ENCODE measurements at regions not wholly inside any gene's neighbourhood (a gene's known extent, or its start where the extent isn't known, plus 50 kb on each side); places are given as distances from the start of the nearest gene placed in this dataset.

DNA sequence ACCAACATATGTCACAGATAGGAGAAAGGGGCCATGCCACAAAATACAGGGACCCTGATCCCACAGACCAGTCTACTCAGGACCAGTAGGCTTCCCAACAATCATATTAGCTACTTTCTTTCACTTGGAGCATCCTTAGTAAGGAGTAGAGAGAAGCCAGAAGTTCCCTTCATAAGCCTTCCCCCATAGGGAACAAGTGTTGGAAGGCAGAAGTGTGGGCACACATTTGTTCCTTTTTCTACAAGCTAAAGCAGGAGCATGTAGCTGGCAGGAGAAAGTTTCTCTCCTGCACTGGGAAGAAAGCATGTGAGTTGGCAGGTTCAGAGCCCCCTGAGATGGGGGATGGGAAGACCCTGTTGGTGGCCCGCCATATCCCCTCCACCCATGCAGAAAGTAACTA is 165.4 kb downstream of the KCTD12 start:
- H3K4me3 Mint-ChIP-seq, result no peak overlapping the region
- TF ChIP-seq, protein P1, sequence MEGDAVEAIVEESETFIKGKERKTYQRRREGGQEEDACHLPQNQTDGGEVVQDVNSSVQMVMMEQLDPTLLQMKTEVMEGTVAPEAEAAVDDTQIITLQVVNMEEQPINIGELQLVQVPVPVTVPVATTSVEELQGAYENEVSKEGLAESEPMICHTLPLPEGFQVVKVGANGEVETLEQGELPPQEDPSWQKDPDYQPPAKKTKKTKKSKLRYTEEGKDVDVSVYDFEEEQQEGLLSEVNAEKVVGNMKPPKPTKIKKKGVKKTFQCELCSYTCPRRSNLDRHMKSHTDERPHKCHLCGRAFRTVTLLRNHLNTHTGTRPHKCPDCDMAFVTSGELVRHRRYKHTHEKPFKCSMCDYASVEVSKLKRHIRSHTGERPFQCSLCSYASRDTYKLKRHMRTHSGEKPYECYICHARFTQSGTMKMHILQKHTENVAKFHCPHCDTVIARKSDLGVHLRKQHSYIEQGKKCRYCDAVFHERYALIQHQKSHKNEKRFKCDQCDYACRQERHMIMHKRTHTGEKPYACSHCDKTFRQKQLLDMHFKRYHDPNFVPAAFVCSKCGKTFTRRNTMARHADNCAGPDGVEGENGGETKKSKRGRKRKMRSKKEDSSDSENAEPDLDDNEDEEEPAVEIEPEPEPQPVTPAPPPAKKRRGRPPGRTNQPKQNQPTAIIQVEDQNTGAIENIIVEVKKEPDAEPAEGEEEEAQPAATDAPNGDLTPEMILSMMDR (IDR thresholded peaks at IDR 0.05), result no peak
- H3K27me3 Mint-ChIP-seq (ENCODE audit: insufficient read depth), result no peaks in the 10 kb centered on the region; the same call in 1 of the 2 replicates
- DNase-seq, result no peak
- no peaks in the 10 kb centered on the region for H3K9me3 Mint-ChIP-seq
- H3K4me1 Mint-ChIP-seq (ENCODE audit: low read depth), result peaks cover 11% of the 10 kb centered on the region
- no peaks in the 10 kb centered on the region for H3K36me3 Mint-ChIP-seq (ENCODE audit: low read depth)
- H3K27ac Mint-ChIP-seq, result no peak overlapping the region

DNA sequence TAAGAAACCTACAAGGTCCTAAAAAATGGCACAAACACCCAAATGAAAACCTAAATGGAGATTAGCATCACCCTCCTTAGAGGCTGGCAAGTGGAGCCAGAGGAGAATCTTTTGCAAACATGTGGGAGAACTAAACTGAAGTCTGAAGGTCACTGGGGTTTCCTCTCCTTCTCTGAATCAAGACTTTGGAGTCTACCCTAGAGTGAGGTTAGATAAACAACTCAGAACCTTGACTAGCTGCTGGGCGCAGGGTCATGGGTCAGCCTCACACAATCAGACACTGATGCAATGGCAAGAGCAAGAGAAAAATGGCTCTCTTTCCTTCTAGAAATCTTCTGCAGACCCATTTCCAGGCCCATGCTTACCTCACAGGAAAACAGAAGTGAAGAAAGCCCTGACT is 165.8 kb downstream of the KCTD12 start:
- Mint-ChIP-seq H3K4me1 (ENCODE audit: low read depth) (peaks cover 15% of the 10 kb centered on the region), H3K4me3 (no peak overlapping the region), H3K9me3 (no peaks in the 10 kb centered on the region), H3K27me3 (ENCODE audit: insufficient read depth) (no peaks in the 10 kb centered on the region; the same call in 1 of the 2 replicates), H3K36me3 (ENCODE audit: low read depth) (no peaks in the 10 kb centered on the region), H3K27ac (no peak overlapping the region)
- no peak for DNase-seq
- TF ChIP-seq, protein P1 (IDR thresholded peaks at IDR 0.05), result no peak

DNA sequence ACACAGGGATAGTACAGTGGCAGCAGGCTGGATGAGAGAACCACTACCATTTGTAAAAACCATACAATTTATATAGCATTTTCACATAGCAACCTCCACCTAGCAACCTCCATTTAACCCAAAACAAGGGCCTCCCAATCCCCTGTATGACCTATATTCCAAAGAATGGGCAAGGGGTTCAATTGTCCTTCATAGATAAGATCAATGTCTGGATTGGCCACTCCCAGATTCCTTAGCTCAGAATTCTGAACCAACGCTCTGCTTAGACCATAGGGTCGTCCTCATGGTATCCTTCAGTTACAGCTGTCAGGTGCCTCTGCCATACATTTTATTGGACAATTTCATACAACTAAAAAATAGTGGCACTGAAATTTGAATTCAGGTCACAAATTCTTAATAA is 166.2 kb downstream of the KCTD12 start:
- Mint-ChIP-seq H3K4me1 (ENCODE audit: low read depth) (peaks cover 19% of the 10 kb centered on the region), H3K27ac (no peak overlapping the region), H3K4me3 (no peak overlapping the region), H3K27me3 (ENCODE audit: insufficient read depth) (no peaks in the 10 kb centered on the region), H3K9me3 (no peaks in the 10 kb centered on the region), H3K36me3 (ENCODE audit: low read depth) (no peaks in the 10 kb centered on the region)
- TF ChIP-seq, protein P1 (IDR thresholded peaks at IDR 0.05), result 0 out of 2 replicates have a peak, but pooled peaks have one; percentile 2
- no peak for DNase-seq

DNA sequence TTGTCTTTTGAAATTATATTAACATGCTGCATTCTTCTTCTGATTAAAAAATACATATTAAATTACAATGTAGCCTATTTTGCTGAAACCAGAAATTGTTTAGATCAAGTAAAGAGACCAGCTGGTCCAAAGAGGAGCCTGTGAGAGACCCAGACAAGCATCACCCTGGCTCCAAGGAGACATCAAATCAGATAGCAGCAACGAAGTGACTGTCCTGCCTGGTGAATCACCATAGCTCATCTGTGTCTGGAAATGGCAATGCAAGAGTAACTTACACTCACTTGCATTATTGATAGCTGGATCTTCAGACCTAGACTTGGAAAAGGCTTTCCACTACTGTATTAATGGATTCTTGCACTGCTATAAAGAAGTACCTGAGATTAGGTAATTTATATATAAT is 169.1 kb downstream of the KCTD12 start:
- no peaks in the 10 kb centered on the region for H3K36me3 Mint-ChIP-seq (ENCODE audit: low read depth)
- H3K9me3 Mint-ChIP-seq, result no peaks in the 10 kb centered on the region
- no peaks in the 10 kb centered on the region for H3K27me3 Mint-ChIP-seq (ENCODE audit: insufficient read depth)
- no peak overlapping the region for H3K27ac Mint-ChIP-seq
- H3K4me1 Mint-ChIP-seq (ENCODE audit: low read depth), result peaks cover 28% of the 10 kb centered on the region
- TF ChIP-seq, protein P1 (IDR thresholded peaks at IDR 0.05), result no peak
- H3K4me3 Mint-ChIP-seq, result no peak overlapping the region
- peak; percentile 68 for DNase-seq

DNA sequence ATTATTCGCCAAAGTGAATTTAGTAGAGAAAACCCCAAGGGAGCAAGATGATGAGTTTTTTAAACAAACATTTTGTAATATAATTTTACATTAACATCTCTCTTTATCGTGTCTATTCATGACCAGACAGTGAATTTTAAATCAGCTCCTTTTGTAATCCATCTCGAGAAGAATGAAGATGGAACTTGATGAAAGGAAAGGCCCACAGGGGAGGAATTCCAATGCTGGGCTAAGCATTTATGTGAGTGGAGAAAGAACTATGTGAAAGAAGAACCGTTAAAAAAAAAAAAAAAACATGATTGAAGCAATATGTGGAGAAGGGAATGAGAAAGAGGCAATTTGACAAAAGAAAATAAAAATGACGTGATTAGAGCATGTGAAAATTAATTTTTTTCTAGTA is 170.6 kb downstream of the KCTD12 start:
- Mint-ChIP-seq H3K27me3 (ENCODE audit: insufficient read depth) (no peaks in the 10 kb centered on the region; the same call in 1 of the 2 replicates), H3K36me3 (ENCODE audit: low read depth) (no peaks in the 10 kb centered on the region), H3K4me3 (no peak overlapping the region), H3K4me1 (ENCODE audit: low read depth) (peaks cover 42% of the 10 kb centered on the region), H3K27ac (no peak overlapping the region), H3K9me3 (no peaks in the 10 kb centered on the region)
- TF ChIP-seq, protein P1 (IDR thresholded peaks at IDR 0.05), result no peak
- no peak for DNase-seq

DNA sequence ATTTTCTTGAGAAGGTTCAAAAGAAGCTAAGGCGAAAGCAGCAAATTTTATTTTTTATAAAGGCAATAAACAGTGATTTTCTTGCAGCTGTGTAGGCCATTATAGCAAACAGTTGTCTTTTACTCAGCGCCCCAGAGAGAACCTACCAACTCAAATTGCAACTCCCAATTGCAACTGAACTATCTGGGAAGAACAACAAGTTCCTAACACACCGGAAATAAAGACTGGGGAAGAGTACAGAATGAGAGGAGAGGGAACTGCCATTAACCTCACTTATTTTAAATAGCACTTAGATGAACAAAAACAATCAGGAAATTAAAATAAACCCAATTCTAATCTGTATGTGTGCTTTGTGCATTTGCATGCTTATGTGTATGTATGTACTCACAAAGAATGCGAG is 171.1 kb downstream of the KCTD12 start:
- H3K4me1 Mint-ChIP-seq (ENCODE audit: low read depth), result peaks cover 48% of the 10 kb centered on the region
- H3K27ac Mint-ChIP-seq, result no peak overlapping the region
- H3K27me3 Mint-ChIP-seq (ENCODE audit: insufficient read depth), result no peaks in the 10 kb centered on the region; the same call in 1 of the 2 replicates
- TF ChIP-seq, protein P1 (IDR thresholded peaks at IDR 0.05), result no peak
- no peak for DNase-seq
- H3K9me3 Mint-ChIP-seq, result no peaks in the 10 kb centered on the region
- H3K36me3 Mint-ChIP-seq (ENCODE audit: low read depth), result no peaks in the 10 kb centered on the region
- H3K4me3 Mint-ChIP-seq, result no peak overlapping the region
